DND-41 (cell line): ENCODE measurements at regions not wholly inside any gene's neighbourhood (a gene's known extent, or its start where the extent isn't known, plus 50 kb on each side); places are given as distances from the start of the nearest gene placed in this dataset.
"Not testable (repeated sequence)": the region's sequence is repeated elsewhere in the genome, so short reads cannot be mapped to it uniquely, and the experiment has no call there.

Experiments used
- ATAC-seq: fragments of 200-7000 bp; cut with Tn5 transposase; 3 replicates; pipeline ENCODE4 v1.9.1; 2021; ENCODE audit warnings: low read depth; ENCODE audit not compliant: insufficient read depth
- DNase-seq: peaks from one replicate; pipeline ENCODE4 v3.0.0-alpha.2; 2020
- H2AFZ ChIP-seq: 2 replicates; pipeline ENCODE4 v1.6.0; 2012; ENCODE audit warnings: low read depth, low read length
- H3K27ac ChIP-seq: 2 replicates; pipeline ENCODE4 v1.5.1; 2012; ENCODE audit warnings: low read length, inconsistent platforms
- H3K27me3 ChIP-seq: fragments of 200-600 bp; sonication (generic); 2 replicates; pipeline ENCODE4 v1.6.0; 2012; ENCODE audit warnings: low read length, mild to moderate bottlenecking, inconsistent platforms; ENCODE audit not compliant: insufficient read depth, poor library complexity
- H3K36me3 ChIP-seq: 2 replicates; pipeline ENCODE4 v1.5.1; 2012; ENCODE audit warnings: low read length, inconsistent platforms; ENCODE audit not compliant: insufficient read depth
- H3K4me1 ChIP-seq: 2 replicates; pipeline ENCODE4 v1.5.1; 2012; ENCODE audit warnings: mild to moderate bottlenecking, low read length; ENCODE audit not compliant: insufficient read depth
- H3K4me2 ChIP-seq: 2 replicates; pipeline ENCODE4 v1.6.0; 2012; ENCODE audit warnings: mild to moderate bottlenecking, moderate library complexity, low read length, inconsistent platforms; ENCODE audit not compliant: insufficient read depth
- H3K4me3 ChIP-seq, 2 experiments: fragments of 200-600 bp in 1 of 2; shearing (Covaris generic) in 1 of 2; 2 replicates each; pipeline ENCODE4 v1.5.1; 2012 to 2016; ENCODE audit warnings: inconsistent platforms in 2 of 2, low read length in 2 of 2, mild to moderate bottlenecking in 2 of 2, low read depth in 1 of 2, moderate library complexity in 1 of 2
- H3K79me2 ChIP-seq: 2 replicates; pipeline ENCODE4 v1.6.0; 2012; ENCODE audit warnings: low read length, inconsistent platforms; ENCODE audit not compliant: insufficient read depth
- H3K9ac ChIP-seq: 2 replicates; pipeline ENCODE4 v1.6.0; 2012; ENCODE audit warnings: low read depth, mild to moderate bottlenecking, inconsistent platforms, low read length, moderate library complexity
- H3K9me3 ChIP-seq: 2 replicates; pipeline ENCODE4 v1.5.1; 2012; ENCODE audit warnings: low read length, moderate library complexity, mild to moderate bottlenecking, inconsistent platforms; ENCODE audit not compliant: insufficient read depth, severe bottlenecking
- H4K20me1 ChIP-seq: 2 replicates; pipeline ENCODE4 v1.6.0; 2012; ENCODE audit warnings: low read length; ENCODE audit not compliant: insufficient read depth
- CTCF ChIP-seq: IDR thresholded peaks from 2 replicates; pipeline ENCODE4 v1.5.1; 2012; ENCODE audit warnings: borderline replicate concordance, low read length, moderate library complexity, mild to moderate bottlenecking; ENCODE audit not compliant: poor library complexity, severe bottlenecking; ENCODE audit errors: extremely low read depth
- EZH2 ChIP-seq: IDR thresholded peaks from 3 replicates; pipeline ENCODE4 v1.6.1; 2012; ENCODE audit warnings: borderline replicate concordance, low read depth, mild to moderate bottlenecking, moderate library complexity, low read length, inconsistent platforms; ENCODE audit not compliant: severe bottlenecking

- ATAC-seq (no peak), DNase-seq (no peak)
- H3K9me3 ChIP-seq = no peaks in the 10 kb centered on the region
- no peaks in the 10 kb centered on the region for H3K36me3 ChIP-seq
- H3K4me2 ChIP-seq = no peak overlapping the region
- TF ChIP-seq EZH2 = no peak
- no peak for TF ChIP-seq CTCF
- H3K27me3 ChIP-seq = no peaks in the 10 kb centered on the region
- H2AFZ ChIP-seq = no peak overlapping the region
- no peaks in the 10 kb centered on the region for H4K20me1 ChIP-seq
- no peak overlapping the region for H3K27ac ChIP-seq
- H3K4me1 ChIP-seq = no peaks in the 10 kb centered on the region
- H3K9ac ChIP-seq = no peak overlapping the region
- no peaks in the 10 kb centered on the region for H3K79me2 ChIP-seq
- no peak overlapping the region for H3K4me3 ChIP-seq
These were observed 278.1 kb upstream of the ARSJ start for GRCh38 chr4:114257501-114257900.

GRCh38 chr4:114262421-114262820 is 283.0 kb upstream of the ARSJ start:
- not testable (repeated sequence) for H3K36me3 ChIP-seq, H2AFZ ChIP-seq, H3K4me1 ChIP-seq, ATAC-seq, H3K27me3 ChIP-seq, H3K27ac ChIP-seq, DNase-seq, H3K4me3 ChIP-seq, H3K9me3 ChIP-seq, H3K79me2 ChIP-seq, H4K20me1 ChIP-seq, H3K9ac ChIP-seq, H3K4me2 ChIP-seq

GRCh38 chr4:114263233-114263632 is 283.8 kb upstream of the ARSJ start:
- no peak overlapping the region for H2AFZ ChIP-seq
- no peak for TF ChIP-seq EZH2
- TF ChIP-seq CTCF = no peak

GRCh38 chr4:114264452-114264851 is 285.0 kb upstream of the ARSJ start:
- H3K4me1 ChIP-seq = no peaks in the 10 kb centered on the region
- no peaks in the 10 kb centered on the region for H3K9me3 ChIP-seq
- H3K27ac ChIP-seq = no peak overlapping the region
- H2AFZ ChIP-seq = no peak overlapping the region
- no peak overlapping the region for H3K4me2 ChIP-seq
- H3K4me3 ChIP-seq = no peak overlapping the region
- no peak for DNase-seq
- H3K9ac ChIP-seq = no peak overlapping the region
- H4K20me1 ChIP-seq = no peaks in the 10 kb centered on the region
- H3K27me3 ChIP-seq = no peaks in the 10 kb centered on the region
- no peaks in the 10 kb centered on the region for H3K36me3 ChIP-seq
- H3K79me2 ChIP-seq = no peaks in the 10 kb centered on the region
- TF ChIP-seq CTCF = no peak
- TF ChIP-seq EZH2 = no peak
- no peak for ATAC-seq

More at GRCh38 chr4:114263233-114263632, 283.8 kb upstream of the ARSJ start:
- Histone ChIP-seq H3K4me1 (no peaks in the 10 kb centered on the region), H3K36me3 (no peaks in the 10 kb centered on the region), H3K4me2 (no peak overlapping the region), H3K79me2 (no peaks in the 10 kb centered on the region), H3K27me3 (no peaks in the 10 kb centered on the region), H4K20me1 (no peaks in the 10 kb centered on the region), H3K4me3 (no peak overlapping the region), H3K9ac (no peak overlapping the region), H3K9me3 (no peaks in the 10 kb centered on the region), H3K27ac (no peak overlapping the region)
- no peak for DNase-seq
- no peak for ATAC-seq
